SK-N-MC (cell line): ENCODE measurements at regions not wholly inside any gene's neighbourhood (a gene's known extent, or its start where the extent isn't known, plus 50 kb on each side); places are given as distances from the start of the nearest gene placed in this dataset.

Experiments used
- EZH2 ChIP-seq: fragments of 200-600 bp; sonication (generic); IDR thresholded peaks from one replicate; pipeline ENCODE4 v1.6.1; 2017; ENCODE audit warnings: antibody characterized with exemption
- POLR2AphosphoS5 ChIP-seq: IDR thresholded peaks from 2 replicates; pipeline ENCODE4 v1.6.1; 2012; ENCODE audit warnings: mild to moderate bottlenecking, low read depth, low read length, borderline replicate concordance

DNA sequence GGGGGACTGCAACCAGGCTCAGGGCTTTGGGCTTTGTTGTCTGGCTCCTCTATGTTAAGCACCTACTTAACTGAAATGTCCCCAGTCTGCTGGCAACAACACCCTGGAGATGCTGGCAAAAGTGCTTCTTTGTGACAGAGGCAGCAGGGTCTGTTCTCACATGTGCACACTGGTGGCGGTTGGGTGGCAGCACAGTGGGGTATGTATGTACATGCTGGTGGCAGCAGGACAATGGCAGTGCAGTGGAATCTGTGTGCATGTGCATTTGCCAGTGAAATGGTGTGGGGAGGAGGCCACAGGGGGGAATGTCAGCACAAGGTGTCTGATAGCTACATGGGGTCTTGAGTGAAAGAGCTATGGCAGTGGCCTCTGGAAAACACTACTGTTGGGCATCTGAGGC lies 830.3 kb downstream of the DIPK2A start:
- no peak for TF ChIP-seq EZH2
- TF ChIP-seq POLR2AphosphoS5, result no peak
